GM19035 (cell line): ENCODE measurements at regions not wholly inside any gene's neighbourhood (a gene's known extent, or its start where the extent isn't known, plus 50 kb on each side); places are given as distances from the start of the nearest gene placed in this dataset.

Source experiments
- ATAC-seq: cut with Tn5 transposase; IDR thresholded peaks from one replicate; pipeline ENCODE4 v1.9.1; 2021; ENCODE audit not compliant: unreplicated experiment

DNA sequence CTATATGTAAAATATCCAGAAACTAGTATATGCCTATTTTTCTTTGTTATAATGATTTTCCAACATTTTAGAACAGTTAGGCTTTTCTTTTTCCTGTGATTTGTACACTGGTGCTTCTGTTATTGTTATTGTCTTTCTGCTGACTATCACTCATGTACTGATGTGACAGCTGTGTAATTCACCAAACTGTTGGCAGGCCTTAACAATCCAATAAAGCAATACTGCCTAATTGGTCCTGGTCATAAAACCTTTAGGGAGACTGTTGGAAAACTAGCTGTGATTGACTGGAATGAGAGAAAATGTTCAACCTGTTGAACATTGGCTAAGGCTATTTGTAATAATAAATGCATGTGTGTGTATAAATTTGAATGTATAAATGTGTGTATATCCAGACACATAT lies 956.6 kb downstream of the REEP3 start:
- no peak for ATAC-seq

DNA sequence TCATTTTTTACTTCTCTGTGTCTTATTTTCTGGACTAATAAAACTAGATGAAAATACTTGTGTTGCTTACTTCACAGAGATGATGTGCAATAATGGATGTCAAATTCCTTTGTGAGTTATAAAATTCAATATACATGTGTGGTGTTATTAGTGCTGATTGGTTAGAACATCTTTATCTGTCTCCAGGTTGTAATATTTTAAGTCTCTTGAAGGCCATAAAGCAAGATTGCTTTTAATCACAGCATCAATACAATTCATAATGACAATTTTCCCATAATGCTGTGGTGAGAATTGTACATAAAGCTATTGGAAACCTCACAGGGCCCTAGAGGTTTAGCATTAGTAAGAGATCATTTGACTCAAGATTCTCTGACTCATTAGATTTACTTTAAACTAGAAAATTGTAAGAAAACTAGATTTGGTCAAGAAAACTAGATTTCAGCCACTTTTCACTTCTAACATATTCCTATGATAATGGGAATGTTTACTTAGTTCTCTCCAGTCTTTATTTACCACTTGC lies 963.7 kb downstream of the REEP3 start:
- no peak for ATAC-seq

DNA sequence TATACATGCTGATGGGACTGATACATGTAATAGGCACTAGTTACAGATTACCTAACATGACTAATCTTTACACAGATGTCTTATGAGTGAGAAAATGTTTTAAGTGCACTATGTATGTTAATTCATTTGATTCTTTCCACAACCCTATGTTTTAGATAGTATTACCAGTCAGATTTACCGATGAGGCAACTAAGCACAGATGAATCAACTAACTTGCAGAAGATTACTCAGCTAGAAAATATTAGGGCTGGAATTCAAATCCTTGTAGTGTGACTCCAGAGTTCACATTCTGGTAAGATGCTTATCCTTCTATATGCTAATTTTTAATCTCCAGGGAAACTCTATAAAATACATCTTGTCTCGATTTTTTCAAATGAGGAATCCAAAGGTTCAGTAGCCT lies 964.9 kb downstream of the REEP3 start:
- no peak for ATAC-seq

DNA sequence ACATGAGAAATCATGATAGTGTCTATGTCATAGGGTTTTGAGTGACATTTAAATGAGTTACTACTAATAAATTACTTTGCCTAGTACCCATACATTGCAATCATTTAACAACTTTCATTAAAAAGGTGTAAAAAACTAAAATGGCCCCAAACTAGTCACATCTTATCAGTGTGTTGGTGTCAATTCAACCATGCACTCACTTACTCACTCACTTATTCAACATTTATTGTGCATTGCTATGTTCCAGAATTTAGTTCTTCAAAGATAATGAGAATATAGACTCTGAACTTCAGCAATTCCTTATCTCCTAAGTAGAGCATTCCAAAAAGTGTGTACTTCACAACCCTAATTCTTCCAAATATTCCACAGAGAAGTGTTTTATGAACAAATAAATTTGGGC lies 965.7 kb downstream of the REEP3 start:
- no peak for ATAC-seq

GRCh38 chr10:64494901-64495300 lies 973.7 kb downstream of the REEP3 start:
- ATAC-seq, result no peak

- no peak for ATAC-seq
These were observed 976.1 kb downstream of the REEP3 start for GRCh38 chr10:64497306-64497705.

GRCh38 chr10:64501807-64502206 lies 980.6 kb downstream of the REEP3 start:
- ATAC-seq, result no peak

DNA sequence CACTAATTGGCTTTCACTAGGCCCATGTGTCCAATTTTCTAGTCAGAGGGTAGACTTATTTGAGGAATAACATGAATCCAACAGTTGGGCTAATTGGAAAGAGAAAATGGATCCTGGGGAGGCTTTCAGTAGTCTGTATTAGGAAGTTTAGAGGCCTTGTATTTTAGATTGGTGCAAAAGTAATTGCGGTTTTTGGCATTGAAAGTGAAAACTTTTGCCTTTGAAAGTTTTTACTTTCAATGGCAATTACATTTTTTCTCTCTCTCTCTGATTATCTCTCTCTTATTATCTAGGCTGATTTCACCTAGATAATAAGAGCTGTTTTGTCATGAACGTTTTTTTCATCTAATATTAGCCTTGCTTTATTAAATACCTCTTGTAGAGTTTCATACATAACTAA lies 981.7 kb downstream of the REEP3 start:
- ATAC-seq, result no peak

DNA sequence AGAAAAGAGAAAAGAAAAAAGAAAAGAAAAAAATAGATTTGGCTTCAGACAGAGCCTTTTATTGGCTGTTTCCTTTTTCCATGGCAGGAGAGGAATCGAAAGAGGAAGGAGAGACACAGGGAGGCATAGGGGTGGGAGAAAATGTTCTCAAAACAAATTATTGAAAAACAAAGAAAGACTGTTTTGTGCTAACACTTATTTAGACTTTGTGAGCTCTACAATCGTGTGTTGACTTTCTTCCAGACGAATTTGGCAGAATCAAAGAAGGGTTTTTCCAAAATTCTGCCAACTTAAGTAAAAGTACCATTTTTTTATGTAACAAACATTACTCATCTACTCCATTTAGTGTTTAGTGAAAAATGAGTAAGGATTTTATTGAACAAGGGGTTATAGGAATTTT lies 982.2 kb downstream of the REEP3 start:
- ATAC-seq, result no peak

DNA sequence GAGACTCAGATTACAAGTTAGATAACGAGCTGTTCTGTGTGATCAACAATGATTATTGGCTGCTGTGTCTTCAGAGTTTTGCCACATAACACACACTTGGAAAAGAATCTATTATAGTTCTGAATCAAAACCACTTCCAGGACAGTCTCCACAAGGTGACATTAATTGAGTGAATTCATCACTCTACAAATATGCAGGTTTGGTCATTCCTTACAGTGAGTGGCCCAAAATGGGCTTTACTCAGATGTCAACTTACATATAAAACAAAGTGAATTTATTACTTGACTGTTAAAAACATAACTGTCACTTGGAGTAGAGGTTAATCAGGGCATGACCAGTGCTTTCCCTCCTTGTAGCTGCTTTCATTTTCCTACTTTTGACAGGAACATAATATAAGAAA lies 984.3 kb downstream of the REEP3 start:
- no peak for ATAC-seq

- no peak for ATAC-seq
These were observed 985.8 kb downstream of the REEP3 start for GRCh38 chr10:64506963-64507362.

DNA sequence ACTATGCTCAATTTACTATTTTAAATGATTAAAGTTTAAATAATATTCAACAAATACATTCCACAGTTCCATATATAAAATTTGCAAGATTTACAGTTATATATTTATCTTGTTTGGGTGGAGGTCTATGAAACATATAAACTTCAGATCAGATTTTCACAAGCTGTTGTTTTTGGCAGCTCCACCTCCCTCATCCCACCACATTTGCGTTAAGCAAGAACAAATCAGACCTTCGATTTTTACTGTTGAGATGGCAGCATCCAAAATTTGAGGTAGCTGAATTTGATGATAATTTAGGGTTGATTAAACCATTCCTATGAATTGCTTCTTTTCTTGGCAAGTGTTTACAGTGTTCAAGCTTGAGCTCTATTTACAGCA lies 986.4 kb downstream of the REEP3 start:
- no peak for ATAC-seq

GRCh38 chr10:64508029-64508661 lies 986.9 kb downstream of the REEP3 start:
- ATAC-seq, result no peak

GRCh38 chr10:64515970-64516699 lies 994.9 kb downstream of the REEP3 start:
- ATAC-seq, result no peak

GRCh38 chr10:64518456-64518855 lies 997.3 kb downstream of the REEP3 start:
- ATAC-seq, result no peak

- no peak for ATAC-seq
These were observed 998.2 kb downstream of the REEP3 start for GRCh38 chr10:64519427-64519826.

DNA sequence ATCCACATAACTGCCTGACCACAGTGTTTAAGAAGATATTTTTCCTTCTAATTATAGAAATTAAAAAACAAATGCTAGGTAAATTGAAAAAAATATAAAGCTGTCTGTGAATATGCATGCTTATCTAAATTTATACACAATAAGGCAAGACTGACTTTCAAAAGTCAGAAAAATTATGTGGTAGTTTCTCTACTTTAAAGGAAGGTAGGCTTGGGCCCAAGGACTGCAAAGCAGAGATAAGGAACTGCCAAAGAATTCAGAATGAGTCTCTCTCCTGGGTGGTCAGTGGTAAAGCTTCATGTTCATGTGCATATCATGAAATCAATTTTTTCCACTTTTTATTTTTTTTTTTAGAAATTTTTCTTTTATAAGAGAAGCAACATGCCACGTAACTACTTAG lies 998.6 kb downstream of the REEP3 start:
- ATAC-seq, result no peak

DNA sequence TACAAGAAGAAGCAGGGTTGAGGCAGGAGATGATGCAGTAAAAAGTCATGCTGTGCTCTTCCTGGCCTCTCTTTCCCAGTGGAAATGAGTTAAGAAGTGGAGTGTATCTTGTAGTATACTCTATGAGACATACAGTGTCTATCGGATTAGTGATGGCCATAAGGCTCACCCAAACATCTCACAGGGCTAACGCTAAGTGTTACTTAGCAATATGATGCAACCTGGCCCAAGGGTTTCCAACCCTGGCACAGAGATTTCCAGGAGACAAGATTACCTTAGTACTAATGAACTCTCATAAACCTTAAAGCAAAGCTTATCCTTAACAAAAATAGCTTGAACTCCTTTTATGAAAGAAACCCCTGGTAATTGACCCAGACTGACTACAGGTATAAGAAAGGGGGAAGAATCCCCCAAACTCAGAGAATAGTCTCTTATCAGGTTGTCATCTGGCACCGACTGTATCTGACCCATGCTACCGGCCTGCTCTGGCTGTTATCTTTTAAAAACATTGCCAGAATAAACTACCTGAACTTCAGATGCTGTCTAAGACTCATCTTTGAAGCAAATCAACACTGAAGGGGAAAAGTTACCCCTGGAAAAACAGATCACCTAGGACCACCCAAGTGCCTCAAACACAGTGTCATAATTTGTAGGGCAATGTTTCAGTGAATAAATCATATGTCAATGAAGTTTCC lies 1002.0 kb downstream of the REEP3 start:
- no peak for ATAC-seq

GRCh38 chr10:64528294-64529002 lies 1007.2 kb downstream of the REEP3 start:
- no peak for ATAC-seq

DNA sequence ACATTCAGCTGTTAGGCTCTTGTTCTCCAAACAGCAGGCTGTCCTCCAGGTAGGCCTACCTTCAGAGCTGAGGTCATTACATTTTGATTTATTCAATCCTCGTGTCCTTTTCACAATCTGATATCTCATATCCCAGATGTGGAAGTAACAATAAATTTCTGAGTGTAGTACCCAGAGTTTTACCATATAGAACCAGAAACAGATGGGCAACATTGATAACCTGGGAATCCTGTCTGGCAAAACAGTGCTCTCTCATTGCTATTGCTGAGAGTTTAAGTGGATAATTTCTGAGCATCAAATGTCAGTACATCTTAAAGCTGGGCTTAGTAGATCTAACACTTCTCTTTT lies 1007.8 kb downstream of the REEP3 start:
- no peak for ATAC-seq

DNA sequence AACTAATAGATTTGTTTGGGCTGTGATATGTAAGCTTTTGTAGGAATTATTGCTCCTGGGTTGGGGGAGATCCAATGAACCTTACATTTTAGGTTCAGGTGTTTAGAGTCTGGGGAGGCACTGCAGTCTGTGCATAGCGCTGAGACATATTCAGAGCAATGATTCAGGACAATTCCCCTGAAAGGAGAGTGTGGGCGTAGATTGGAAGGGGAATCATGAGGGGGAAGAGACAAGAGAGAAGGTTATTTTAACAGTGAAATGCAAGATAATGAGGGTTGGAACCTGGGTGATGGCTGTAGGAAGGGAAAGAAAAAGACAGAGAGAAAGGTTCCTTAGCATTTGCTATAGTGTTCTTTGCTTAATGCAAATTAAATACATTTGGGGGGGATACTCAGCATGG lies 1013.4 kb downstream of the REEP3 start:
- no peak for ATAC-seq
